Neuron (in vitro differentiated cells): ENCODE measurements at regions not wholly inside any gene's neighbourhood (a gene's known extent, or its start where the extent isn't known, plus 50 kb on each side); places are given as distances from the start of the nearest gene placed in this dataset.

ENCODE experiments used
- H2AFZ ChIP-seq: one replicate; pipeline ENCODE4 v1.6.1; 2013; ENCODE audit warnings: low read depth, mild to moderate bottlenecking, inconsistent platforms, low read length, moderate library complexity
- H3K27me3 ChIP-seq: one replicate; pipeline ENCODE4 v1.6.1; 2013; ENCODE audit warnings: low read length; ENCODE audit not compliant: insufficient read depth
- H3K36me3 ChIP-seq: one replicate; pipeline ENCODE4 v1.6.1; 2013; ENCODE audit warnings: low read length; ENCODE audit not compliant: insufficient read depth
- H3K4me1 ChIP-seq: one replicate; pipeline ENCODE4 v1.6.1; 2013; ENCODE audit warnings: low read length; ENCODE audit not compliant: insufficient read depth
- H3K4me3 ChIP-seq: 2 replicates; pipeline ENCODE4 v1.5.1; 2013; ENCODE audit warnings: mild to moderate bottlenecking, low read length, moderate library complexity
- H3K9me3 ChIP-seq: one replicate; pipeline ENCODE4 v1.6.1; 2013; ENCODE audit warnings: low read length

- Histone ChIP-seq H2AFZ (no peak overlapping the region), H3K36me3 (no peaks in the 10 kb centered on the region), H3K27me3 (no peaks in the 10 kb centered on the region), H3K4me1 (no peaks in the 10 kb centered on the region), H3K4me3 (no peak overlapping the region), H3K9me3 (no peaks in the 10 kb centered on the region)
Observed at GRCh38 chr7:70953331-70953741, 178.6 kb upstream of the GALNT17 start.

- Histone ChIP-seq H3K27me3 (no peaks in the 10 kb centered on the region), H3K36me3 (no peaks in the 10 kb centered on the region), H3K9me3 (no peaks in the 10 kb centered on the region), H2AFZ (no peak overlapping the region), H3K4me3 (no peak overlapping the region), H3K4me1 (no peaks in the 10 kb centered on the region)
Observed at GRCh38 chr7:70953796-70954195, 178.1 kb upstream of the GALNT17 start.

GRCh38 chr7:70972693-70973092, 159.3 kb upstream of the GALNT17 start:
- H3K4me3 ChIP-seq = no peak overlapping the region
- H3K36me3 ChIP-seq = no peaks in the 10 kb centered on the region
- H2AFZ ChIP-seq = no peak overlapping the region
- H3K27me3 ChIP-seq = no peaks in the 10 kb centered on the region
- H3K9me3 ChIP-seq = peaks cover 2% of the 10 kb centered on the region
- no peaks in the 10 kb centered on the region for H3K4me1 ChIP-seq

GRCh38 chr7:70975754-70976153, 156.2 kb upstream of the GALNT17 start:
- no peaks in the 10 kb centered on the region for H3K27me3 ChIP-seq
- H3K9me3 ChIP-seq = peaks cover 2% of the 10 kb centered on the region
- H3K4me1 ChIP-seq = peaks cover 4% of the 10 kb centered on the region
- H3K4me3 ChIP-seq = no peak overlapping the region
- H2AFZ ChIP-seq = no peak overlapping the region
- H3K36me3 ChIP-seq = no peaks in the 10 kb centered on the region

- Histone ChIP-seq H3K9me3 (no peaks in the 10 kb centered on the region), H2AFZ (no peak overlapping the region), H3K4me1 (peaks cover 3% of the 10 kb centered on the region), H3K36me3 (no peaks in the 10 kb centered on the region), H3K27me3 (no peaks in the 10 kb centered on the region), H3K4me3 (no peak overlapping the region)
Observed at GRCh38 chr7:70986297-70986696, 145.6 kb upstream of the GALNT17 start.

- no peaks in the 10 kb centered on the region for H3K9me3 ChIP-seq
- H3K27me3 ChIP-seq = no peaks in the 10 kb centered on the region
- H3K4me3 ChIP-seq = no peak overlapping the region
- no peaks in the 10 kb centered on the region for H3K36me3 ChIP-seq
- no peak overlapping the region for H2AFZ ChIP-seq
- H3K4me1 ChIP-seq = no peaks in the 10 kb centered on the region
Observed at GRCh38 chr7:70994176-70994575, 137.8 kb upstream of the GALNT17 start.

GRCh38 chr7:70997261-70997660, 134.7 kb upstream of the GALNT17 start:
- Histone ChIP-seq H3K4me1 (no peaks in the 10 kb centered on the region), H3K4me3 (no peak overlapping the region), H3K9me3 (no peaks in the 10 kb centered on the region), H3K27me3 (no peaks in the 10 kb centered on the region), H2AFZ (no peak overlapping the region), H3K36me3 (no peaks in the 10 kb centered on the region)

- Histone ChIP-seq H3K9me3 (peaks cover 3% of the 10 kb centered on the region), H2AFZ (no peak overlapping the region)
Observed at GRCh38 chr7:71005109-71005508, 126.8 kb upstream of the GALNT17 start.

GRCh38 chr7:71009636-71010035, 122.3 kb upstream of the GALNT17 start:
- H3K27me3 ChIP-seq = no peaks in the 10 kb centered on the region
- no peak overlapping the region for H2AFZ ChIP-seq
- no peaks in the 10 kb centered on the region for H3K36me3 ChIP-seq
- H3K9me3 ChIP-seq = peaks cover under 1% of the 10 kb centered on the region
- H3K4me1 ChIP-seq = no peaks in the 10 kb centered on the region
- no peak overlapping the region for H3K4me3 ChIP-seq

More at GRCh38 chr7:71005109-71005508, 126.8 kb upstream of the GALNT17 start:
- Histone ChIP-seq H3K36me3 (no peaks in the 10 kb centered on the region), H3K4me3 (no peak overlapping the region), H3K4me1 (no peaks in the 10 kb centered on the region), H3K27me3 (no peaks in the 10 kb centered on the region)

- H3K9me3 ChIP-seq = peaks cover 4% of the 10 kb centered on the region
- H3K4me3 ChIP-seq = no peak overlapping the region
- no peaks in the 10 kb centered on the region for H3K27me3 ChIP-seq
- H3K4me1 ChIP-seq = no peaks in the 10 kb centered on the region
- no peaks in the 10 kb centered on the region for H3K36me3 ChIP-seq
- H2AFZ ChIP-seq = no peak overlapping the region
Observed at GRCh38 chr7:71015252-71015900, 116.6 kb upstream of the GALNT17 start.

GRCh38 chr7:71016401-71016800, 115.5 kb upstream of the GALNT17 start:
- H3K27me3 ChIP-seq = no peaks in the 10 kb centered on the region
- no peaks in the 10 kb centered on the region for H3K36me3 ChIP-seq
- no peaks in the 10 kb centered on the region for H3K4me1 ChIP-seq
- H3K4me3 ChIP-seq = no peak overlapping the region
- H2AFZ ChIP-seq = no peak overlapping the region
- H3K9me3 ChIP-seq = peaks cover 4% of the 10 kb centered on the region

- Histone ChIP-seq H3K9me3 (peaks cover 4% of the 10 kb centered on the region), H3K4me1 (no peaks in the 10 kb centered on the region)
Observed at GRCh38 chr7:71017602-71018001, 114.3 kb upstream of the GALNT17 start.

GRCh38 chr7:71019706-71020105, 112.2 kb upstream of the GALNT17 start:
- Histone ChIP-seq H3K36me3 (no peaks in the 10 kb centered on the region), H2AFZ (no peak overlapping the region), H3K4me1 (no peaks in the 10 kb centered on the region), H3K9me3 (peaks cover 4% of the 10 kb centered on the region), H3K27me3 (no peaks in the 10 kb centered on the region), H3K4me3 (no peak overlapping the region)

More at GRCh38 chr7:71017602-71018001, 114.3 kb upstream of the GALNT17 start:
- Histone ChIP-seq H3K4me3 (no peak overlapping the region), H3K27me3 (no peaks in the 10 kb centered on the region), H2AFZ (no peak overlapping the region), H3K36me3 (no peaks in the 10 kb centered on the region)

GRCh38 chr7:71021131-71021530, 110.8 kb upstream of the GALNT17 start:
- no peaks in the 10 kb centered on the region for H3K27me3 ChIP-seq
- no peak overlapping the region for H2AFZ ChIP-seq
- H3K4me3 ChIP-seq = no peak overlapping the region
- no peaks in the 10 kb centered on the region for H3K36me3 ChIP-seq
- peaks cover 1% of the 10 kb centered on the region for H3K9me3 ChIP-seq
- no peaks in the 10 kb centered on the region for H3K4me1 ChIP-seq
